ENCODE measurements at regions not wholly inside any gene's neighbourhood (a gene's known extent, or its start where the extent isn't known, plus 50 kb on each side); places are given as distances from the start of the nearest gene placed in this dataset.
A peak's percentile ranks its signal among the peaks of the same experiment; 100 is the strongest.

DNA sequence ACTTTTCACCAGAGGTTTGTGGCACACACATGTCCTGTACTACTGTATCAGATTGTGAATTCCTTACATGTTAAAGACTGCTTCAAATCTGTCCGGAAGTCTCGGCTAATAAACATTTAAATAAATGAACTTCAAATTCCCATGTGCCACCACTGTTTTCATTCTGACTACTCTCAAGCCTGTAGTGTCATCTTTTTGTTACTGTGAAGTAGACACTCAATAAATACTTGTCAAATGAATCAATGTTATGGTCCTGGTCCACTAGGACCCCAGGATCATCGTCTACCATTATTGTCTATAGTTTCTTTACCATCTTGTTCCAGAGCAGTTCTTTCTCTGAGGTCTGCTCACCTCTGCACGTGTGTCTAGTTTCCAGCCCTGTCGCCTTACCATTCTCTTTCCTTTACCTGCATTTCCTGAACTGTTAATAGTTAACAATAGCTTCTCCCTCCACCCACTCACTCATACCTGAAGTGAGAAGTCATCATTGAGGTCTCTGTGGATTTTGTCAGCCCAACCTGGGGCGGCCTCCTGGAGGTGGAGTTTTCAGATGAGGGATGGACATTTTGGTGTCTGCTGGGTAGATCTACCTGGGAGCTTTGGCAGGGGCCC lies 333.0 kb downstream of the SEC14L1 start:
- H3K9ac ChIP-seq (ENCODE audit: low read length) = no peak overlapping the region
- H3K4me3 ChIP-seq (ENCODE audit: low read depth, low read length) = no peak overlapping the region
- no peaks in the 10 kb centered on the region for H3K9me3 ChIP-seq (ENCODE audit: control insufficient read depth, insufficient read depth, low read depth, low read length)
- H3K27me3 ChIP-seq (ENCODE audit: control insufficient read depth, insufficient read depth, low read length) = no peaks in the 10 kb centered on the region
- peaks cover 16% of the 10 kb centered on the region for H3K36me3 ChIP-seq (ENCODE audit: control insufficient read depth, insufficient read depth, low read length)
- peaks cover 84% of the 10 kb centered on the region for H3K4me1 ChIP-seq (ENCODE audit: control insufficient read depth, insufficient read depth, low read length)
- H3K27ac ChIP-seq (ENCODE audit: low read depth, low read length) = no peak overlapping the region; the same call in 1 of the 2 replicates

- peaks cover 86% of the 10 kb centered on the region for H3K4me1 ChIP-seq (ENCODE audit: control insufficient read depth, insufficient read depth, low read length)
- no peaks in the 10 kb centered on the region for H3K9me3 ChIP-seq (ENCODE audit: control insufficient read depth, insufficient read depth, low read depth, low read length)
- no peaks in the 10 kb centered on the region for H3K27me3 ChIP-seq (ENCODE audit: control insufficient read depth, insufficient read depth, low read length)
- peaks cover 11% of the 10 kb centered on the region for H3K36me3 ChIP-seq (ENCODE audit: control insufficient read depth, insufficient read depth, low read length)
- no peak overlapping the region for H3K9ac ChIP-seq (ENCODE audit: low read length)
- H3K4me3 ChIP-seq (ENCODE audit: low read depth, low read length) = no peak overlapping the region
- peak overlapping the region; percentile 16; the same call in 1 of the 2 replicates for H3K27ac ChIP-seq (ENCODE audit: low read depth, low read length)
Observed at GRCh38 chr17:77474292-77474988, 333.7 kb downstream of the SEC14L1 start.

DNA sequence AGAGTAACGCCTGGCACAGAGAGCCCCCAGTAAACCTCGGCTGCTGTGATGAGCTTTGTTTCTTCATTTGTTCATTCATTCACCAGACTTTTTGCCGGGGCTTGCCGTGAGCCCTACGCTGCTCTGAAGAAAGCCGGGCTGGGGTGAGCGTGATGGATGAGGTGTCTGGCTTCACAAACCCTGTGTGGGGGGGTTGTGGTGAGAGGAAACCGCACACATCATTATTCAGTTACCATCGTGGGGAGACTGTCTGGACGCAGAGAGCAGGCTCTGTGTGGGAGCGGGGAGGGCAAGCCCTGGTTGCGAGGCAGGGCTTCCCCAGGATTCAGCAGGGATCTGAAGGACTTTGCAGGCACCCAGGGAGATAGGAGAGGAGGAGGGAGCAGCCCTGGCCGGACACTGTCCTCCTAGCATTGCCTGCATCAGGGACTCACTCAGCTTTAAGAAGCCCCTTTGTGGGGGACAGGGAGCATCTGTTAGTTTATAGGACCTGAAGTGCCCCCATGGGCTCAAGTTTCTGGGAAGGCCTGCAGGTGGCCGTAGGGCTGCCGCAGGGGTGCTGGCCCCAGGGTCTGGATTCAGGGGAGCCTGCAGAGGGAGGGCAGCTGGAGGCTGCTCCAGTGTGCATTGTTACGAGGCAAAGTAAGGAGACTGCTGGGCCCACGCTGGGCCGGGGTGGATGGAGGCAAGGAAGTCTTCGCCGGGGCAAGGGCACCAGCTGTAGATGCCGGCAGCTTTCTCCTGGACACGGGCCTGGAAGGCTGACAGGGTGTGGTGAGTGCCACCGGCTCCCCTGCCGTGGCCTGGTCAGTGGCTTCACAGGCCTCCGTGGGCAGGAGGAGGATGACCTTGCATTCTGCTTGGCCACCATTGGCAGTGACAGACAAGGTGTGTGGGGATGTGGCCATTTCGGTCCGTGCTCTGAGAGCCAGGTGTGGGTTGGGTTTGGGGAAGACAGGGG lies 334.5 kb downstream of the SEC14L1 start:
- peak overlapping the region; percentile 16; the same call in 1 of the 2 replicates for H3K27ac ChIP-seq (ENCODE audit: low read depth, low read length)
- H3K36me3 ChIP-seq (ENCODE audit: control insufficient read depth, insufficient read depth, low read length) = peaks cover 3% of the 10 kb centered on the region
- H3K9ac ChIP-seq (ENCODE audit: low read length) = peak overlapping the region; percentile 46
- no peaks in the 10 kb centered on the region for H3K9me3 ChIP-seq (ENCODE audit: control insufficient read depth, insufficient read depth, low read depth, low read length)
- H3K27me3 ChIP-seq (ENCODE audit: control insufficient read depth, insufficient read depth, low read length) = no peaks in the 10 kb centered on the region
- H3K4me3 ChIP-seq (ENCODE audit: low read depth, low read length) = no peak overlapping the region
- H3K4me1 ChIP-seq (ENCODE audit: control insufficient read depth, insufficient read depth, low read length) = peaks cover 90% of the 10 kb centered on the region

- Histone ChIP-seq H3K4me1 (ENCODE audit: control insufficient read depth, insufficient read depth, low read length) (peaks cover 90% of the 10 kb centered on the region), H3K9ac (ENCODE audit: low read length) (peak overlapping the region; percentile 46), H3K36me3 (ENCODE audit: control insufficient read depth, insufficient read depth, low read length) (no peaks in the 10 kb centered on the region), H3K27me3 (ENCODE audit: control insufficient read depth, insufficient read depth, low read length) (no peaks in the 10 kb centered on the region), H3K9me3 (ENCODE audit: control insufficient read depth, insufficient read depth, low read depth, low read length) (no peaks in the 10 kb centered on the region), H3K27ac (ENCODE audit: low read depth, low read length) (no peak overlapping the region; the same call in 1 of the 2 replicates), H3K4me3 (ENCODE audit: low read depth, low read length) (no peak overlapping the region)
Observed at GRCh38 chr17:77476006-77476405, 335.2 kb downstream of the SEC14L1 start.

DNA sequence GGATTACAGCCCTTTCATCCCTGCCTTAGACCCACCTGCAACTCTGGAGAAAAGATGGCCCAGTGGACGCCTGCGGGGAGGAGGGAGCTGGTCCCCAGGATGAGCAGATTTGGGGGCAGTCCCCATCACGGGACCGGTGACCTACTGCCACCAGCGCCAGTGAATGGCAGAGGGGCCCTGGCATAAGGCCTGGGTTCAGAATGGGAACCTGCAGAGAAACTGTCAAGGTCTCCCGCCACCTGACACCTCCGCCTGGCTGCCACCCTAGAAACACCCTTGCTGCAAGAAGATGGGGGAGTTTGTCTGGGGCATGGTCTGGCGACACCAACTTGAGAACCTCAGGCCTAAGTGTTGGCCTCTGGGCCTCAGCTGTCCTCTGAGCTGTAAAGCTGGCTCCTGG lies 335.7 kb downstream of the SEC14L1 start:
- no peak overlapping the region for H3K27ac ChIP-seq (ENCODE audit: low read depth, low read length)
- no peak overlapping the region for H3K4me3 ChIP-seq (ENCODE audit: low read depth, low read length)
- peaks cover 89% of the 10 kb centered on the region for H3K4me1 ChIP-seq (ENCODE audit: control insufficient read depth, insufficient read depth, low read length)
- no peaks in the 10 kb centered on the region for H3K36me3 ChIP-seq (ENCODE audit: control insufficient read depth, insufficient read depth, low read length)
- no peaks in the 10 kb centered on the region for H3K27me3 ChIP-seq (ENCODE audit: control insufficient read depth, insufficient read depth, low read length)
- no peaks in the 10 kb centered on the region for H3K9me3 ChIP-seq (ENCODE audit: control insufficient read depth, insufficient read depth, low read depth, low read length)
- peak overlapping the region; percentile 9 for H3K9ac ChIP-seq (ENCODE audit: low read length)

DNA sequence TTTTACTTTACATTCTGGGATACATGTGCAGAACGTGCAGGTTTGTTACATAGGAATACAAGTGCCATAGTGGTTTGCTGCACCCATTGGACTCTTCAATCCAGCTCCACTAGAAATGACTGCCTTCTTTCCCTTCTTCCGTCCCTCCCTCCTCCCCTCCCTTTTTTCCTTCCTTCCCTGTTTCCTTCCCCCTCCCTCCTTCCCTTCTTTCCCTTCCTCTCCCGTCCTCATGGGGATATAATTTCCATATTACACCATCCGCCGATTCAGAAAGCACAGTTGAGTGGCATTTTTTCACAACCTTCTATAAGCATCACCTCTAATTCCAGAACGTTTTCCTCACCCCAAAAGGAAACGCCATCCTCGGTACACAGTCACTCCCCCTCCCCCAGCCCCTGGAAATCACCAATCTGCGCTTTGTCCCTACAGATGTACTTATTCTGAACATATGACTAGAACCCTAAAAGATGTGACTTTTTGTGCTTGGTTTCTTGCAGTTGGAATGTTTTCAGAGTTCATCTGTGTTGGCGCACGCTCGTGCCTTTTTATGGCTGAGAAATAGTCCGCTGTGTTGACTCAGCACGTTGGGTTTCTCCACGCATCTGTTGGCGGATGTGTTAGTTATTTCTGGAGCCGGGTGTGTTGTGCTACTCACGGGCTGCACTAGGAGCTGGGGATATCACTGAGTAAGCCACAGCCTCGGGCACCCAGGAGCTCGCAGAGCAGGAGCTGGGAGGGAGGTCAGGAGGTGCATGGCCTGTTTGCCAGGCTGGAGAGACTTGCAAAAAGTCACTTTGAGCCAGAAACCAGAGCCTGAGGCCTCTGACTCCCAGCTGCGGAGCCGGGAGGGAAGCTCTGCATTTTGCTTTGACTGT lies 336.4 kb downstream of the SEC14L1 start:
- Histone ChIP-seq H3K4me3 (ENCODE audit: low read depth, low read length) (no peak overlapping the region), H3K9me3 (ENCODE audit: control insufficient read depth, insufficient read depth, low read depth, low read length) (no peaks in the 10 kb centered on the region), H3K9ac (ENCODE audit: low read length) (no peak overlapping the region), H3K4me1 (ENCODE audit: control insufficient read depth, insufficient read depth, low read length) (peaks cover 82% of the 10 kb centered on the region), H3K27ac (ENCODE audit: low read depth, low read length) (peak overlapping the region; percentile 15; the same call in 1 of the 2 replicates), H3K36me3 (ENCODE audit: control insufficient read depth, insufficient read depth, low read length) (peaks cover 4% of the 10 kb centered on the region), H3K27me3 (ENCODE audit: control insufficient read depth, insufficient read depth, low read length) (no peaks in the 10 kb centered on the region)

- Histone ChIP-seq H3K4me3 (ENCODE audit: low read depth, low read length) (no peak overlapping the region), H3K9ac (ENCODE audit: low read length) (no peak overlapping the region), H3K27me3 (ENCODE audit: control insufficient read depth, insufficient read depth, low read length) (no peaks in the 10 kb centered on the region), H3K27ac (ENCODE audit: low read depth, low read length) (no peak overlapping the region), H3K9me3 (ENCODE audit: control insufficient read depth, insufficient read depth, low read depth, low read length) (no peaks in the 10 kb centered on the region), H3K4me1 (ENCODE audit: control insufficient read depth, insufficient read depth, low read length) (peaks cover 71% of the 10 kb centered on the region), H3K36me3 (ENCODE audit: control insufficient read depth, insufficient read depth, low read length) (peaks cover 15% of the 10 kb centered on the region)
Observed at GRCh38 chr17:77478281-77478680, 337.5 kb downstream of the SEC14L1 start.

- Histone ChIP-seq H3K9ac (ENCODE audit: low read length) (peak overlapping the region; percentile 32), H3K4me3 (ENCODE audit: low read depth, low read length) (no peak overlapping the region), H3K4me1 (ENCODE audit: control insufficient read depth, insufficient read depth, low read length) (peaks cover 65% of the 10 kb centered on the region), H3K27ac (ENCODE audit: low read depth, low read length) (peak overlapping the region; percentile 81; the same call in 1 of the 2 replicates), H3K36me3 (ENCODE audit: control insufficient read depth, insufficient read depth, low read length) (peaks cover 22% of the 10 kb centered on the region), H3K27me3 (ENCODE audit: control insufficient read depth, insufficient read depth, low read length) (no peaks in the 10 kb centered on the region), H3K9me3 (ENCODE audit: control insufficient read depth, insufficient read depth, low read depth, low read length) (no peaks in the 10 kb centered on the region)
Observed at GRCh38 chr17:77478899-77479298, 338.1 kb downstream of the SEC14L1 start.

- peaks cover 3% of the 10 kb centered on the region; the same call in 1 of the 2 replicates for H3K9me3 ChIP-seq (ENCODE audit: control insufficient read depth, insufficient read depth, low read depth, low read length)
- H3K36me3 ChIP-seq (ENCODE audit: control insufficient read depth, insufficient read depth, low read length) = peaks cover 26% of the 10 kb centered on the region
- peaks cover 58% of the 10 kb centered on the region for H3K4me1 ChIP-seq (ENCODE audit: control insufficient read depth, insufficient read depth, low read length)
- no peaks in the 10 kb centered on the region for H3K27me3 ChIP-seq (ENCODE audit: control insufficient read depth, insufficient read depth, low read length)
- peak overlapping the region; percentile 81 for H3K27ac ChIP-seq (ENCODE audit: low read depth, low read length)
- H3K9ac ChIP-seq (ENCODE audit: low read length) = peak overlapping the region; percentile 45
- H3K4me3 ChIP-seq (ENCODE audit: low read depth, low read length) = no peak overlapping the region
Observed at GRCh38 chr17:77479372-77480198, 338.8 kb downstream of the SEC14L1 start.
